ENCODE measurements at regions not wholly inside any gene's neighbourhood (a gene's known extent, or its start where the extent isn't known, plus 50 kb on each side); places are given as distances from the start of the nearest gene placed in this dataset.

- ATAC-seq (ENCODE audit: low FRiP score in 2 of 2): no peak
- 86% methylated on average over 1 to 3 of the region's 3 CpGs for WGBS, 2 donors
- no peak for DNase-seq
- H3K9me3 ChIP-seq: no peaks in the 10 kb centered on the region
- no peak overlapping the region for H3K27ac ChIP-seq
- no peaks in the 10 kb centered on the region for H3K36me3 ChIP-seq
- H3K4me3 ChIP-seq: no peak overlapping the region
- H3K27me3 ChIP-seq: no peaks in the 10 kb centered on the region
- H3K4me1 ChIP-seq: no peaks in the 10 kb centered on the region
- no peak for TF ChIP-seq POLR2AphosphoS5 (IDR thresholded peaks at IDR 0.05)
- no peak for TF ChIP-seq POLR2A (IDR thresholded peaks at IDR 0.05)
- no peak for TF ChIP-seq CTCF (IDR thresholded peaks at IDR 0.05)
- no peak for TF ChIP-seq EP300 (IDR thresholded peaks at IDR 0.05)
These were observed 153.8 kb upstream of the S100G start for GRCh38 chrX:16496175-16496574.

GRCh38 chrX:16511796-16512776 is 137.9 kb upstream of the S100G start:
- no peak overlapping the region for H3K27ac ChIP-seq
- ATAC-seq (ENCODE audit: low FRiP score in 2 of 2) (no peak), DNase-seq (no peak)
- no peaks in the 10 kb centered on the region for H3K36me3 ChIP-seq
- WGBS, 2 donors: 80 to 84% methylated on average over 11 of the region's 11 CpGs
- H3K4me3 ChIP-seq: no peak overlapping the region
- no peaks in the 10 kb centered on the region for H3K4me1 ChIP-seq
- no peaks in the 10 kb centered on the region for H3K9me3 ChIP-seq
- no peaks in the 10 kb centered on the region for H3K27me3 ChIP-seq
- TF ChIP-seq EP300 (IDR thresholded peaks at IDR 0.05) (no peak), POLR2A (IDR thresholded peaks at IDR 0.05) (no peak), POLR2AphosphoS5 (IDR thresholded peaks at IDR 0.05) (no peak), CTCF (IDR thresholded peaks at IDR 0.05) (no peak)

GRCh38 chrX:16516232-16516876 is 133.6 kb upstream of the S100G start:
- TF ChIP-seq CTCF (IDR thresholded peaks at IDR 0.05): no peak
- TF ChIP-seq POLR2A (IDR thresholded peaks at IDR 0.05): no peak
- no peak for TF ChIP-seq POLR2AphosphoS5 (IDR thresholded peaks at IDR 0.05)
- TF ChIP-seq EP300 (IDR thresholded peaks at IDR 0.05): no peak
- DNase-seq: no peak
- H3K36me3 ChIP-seq: no peaks in the 10 kb centered on the region
- H3K27me3 ChIP-seq: no peaks in the 10 kb centered on the region
- no peak overlapping the region for H3K4me3 ChIP-seq
- no peak overlapping the region for H3K27ac ChIP-seq
- H3K9me3 ChIP-seq: no peaks in the 10 kb centered on the region
- WGBS, 2 donors: 86 to 92% methylated on average over 3 of the region's 3 CpGs
- ATAC-seq (ENCODE audit: low FRiP score in 2 of 2): no peak
- H3K4me1 ChIP-seq: no peaks in the 10 kb centered on the region

GRCh38 chrX:16517039-16517605 is 132.8 kb upstream of the S100G start:
- H3K36me3 ChIP-seq: no peaks in the 10 kb centered on the region
- TF ChIP-seq CTCF (IDR thresholded peaks at IDR 0.05) (no peak), POLR2A (IDR thresholded peaks at IDR 0.05) (no peak), POLR2AphosphoS5 (IDR thresholded peaks at IDR 0.05) (no peak), EP300 (IDR thresholded peaks at IDR 0.05) (no peak)
- no peak for ATAC-seq (ENCODE audit: low FRiP score in 2 of 2)
- DNase-seq: no peak
- WGBS, 2 donors: 73 to 100% methylated on average over 2 of the region's 2 CpGs
- no peaks in the 10 kb centered on the region for H3K9me3 ChIP-seq
- H3K27ac ChIP-seq: no peak overlapping the region
- H3K4me3 ChIP-seq: no peak overlapping the region
- no peaks in the 10 kb centered on the region for H3K27me3 ChIP-seq
- no peaks in the 10 kb centered on the region for H3K4me1 ChIP-seq
